KMS-11 (cell line): ENCODE measurements at regions not wholly inside any gene's neighbourhood (a gene's known extent, or its start where the extent isn't known, plus 50 kb on each side); places are given as distances from the start of the nearest gene placed in this dataset.
"Not testable (repeated sequence)": the region's sequence is repeated elsewhere in the genome, so short reads cannot be mapped to it uniquely, and the experiment has no call there.

Source experiments
- H2AFZ ChIP-seq: fragments of 200-600 bp; sonication (generic); 2 replicates; pipeline ENCODE4 v1.6.1; 2016; ENCODE audit warnings: antibody characterized with exemption, mixed run types, low read depth
- H3K27ac ChIP-seq: fragments of 200-600 bp; sonication (generic); 2 replicates; pipeline ENCODE4 v1.6.1; 2016; ENCODE audit warnings: mild to moderate bottlenecking, mixed run types
- H3K27me3 ChIP-seq: fragments of 200-600 bp; sonication (generic); 2 replicates; pipeline ENCODE4 v1.6.1; 2017; ENCODE audit warnings: mild to moderate bottlenecking, low read depth, mixed run types, moderate library complexity; ENCODE audit not compliant: insufficient read depth
- H3K36me3 ChIP-seq: fragments of 200-600 bp; sonication (generic); 2 replicates; pipeline ENCODE4 v1.6.1; 2017; ENCODE audit warnings: mild to moderate bottlenecking, mixed run types; ENCODE audit not compliant: insufficient read depth
- H3K4me1 ChIP-seq: fragments of 200-600 bp; sonication (generic); 2 replicates; pipeline ENCODE4 v1.6.1; 2016; ENCODE audit warnings: mild to moderate bottlenecking, low read depth, mixed run types; ENCODE audit not compliant: poor library complexity, severe bottlenecking
- H3K4me2 ChIP-seq: fragments of 200-600 bp; sonication (generic); 2 replicates; pipeline ENCODE4 v1.7.0; 2016; ENCODE audit warnings: mild to moderate bottlenecking, mixed run types
- H3K4me3 ChIP-seq: fragments of 200-600 bp; sonication (generic); IDR thresholded peaks from 2 replicates; pipeline ENCODE4 v1.6.1; 2017; ENCODE audit warnings: low read depth, low read length, mixed read lengths; ENCODE audit not compliant: insufficient read depth
- H3K79me2 ChIP-seq: fragments of 200-600 bp; sonication (generic); 2 replicates; pipeline ENCODE4 v1.6.1; 2016; ENCODE audit warnings: low read depth, mixed run types; ENCODE audit not compliant: insufficient read depth
- H3K9ac ChIP-seq: fragments of 200-600 bp; sonication (generic); 2 replicates; pipeline ENCODE4 v1.6.1; 2016; ENCODE audit warnings: mild to moderate bottlenecking, mixed run types
- H4K20me1 ChIP-seq: fragments of 200-600 bp; sonication (generic); 2 replicates; pipeline ENCODE4 v1.6.1; 2016; ENCODE audit warnings: mild to moderate bottlenecking, mixed run types; ENCODE audit not compliant: insufficient read depth
- CTCF ChIP-seq: fragments of 200-600 bp; sonication (generic); conservative IDR thresholded peaks from 2 replicates; pipeline ENCODE4 v1.6.1; 2017; ENCODE audit warnings: low read depth, mild to moderate bottlenecking, antibody characterized with exemption, low read length, moderate library complexity, mixed read lengths

GRCh38 chr19:23474172-23474571, 78.9 kb upstream of the ZNF91 start:
- H2AFZ ChIP-seq = no peak overlapping the region
- no peaks in the 10 kb centered on the region for H3K4me1 ChIP-seq
- H4K20me1 ChIP-seq = no peaks in the 10 kb centered on the region
- no peaks in the 10 kb centered on the region for H3K27me3 ChIP-seq
- no peak overlapping the region for H3K27ac ChIP-seq
- H3K9ac ChIP-seq = no peak overlapping the region
- no peak overlapping the region for H3K4me2 ChIP-seq
- TF ChIP-seq CTCF = no peak
- no peaks in the 10 kb centered on the region for H3K36me3 ChIP-seq
- no peak overlapping the region for H3K4me3 ChIP-seq
- no peaks in the 10 kb centered on the region for H3K79me2 ChIP-seq

GRCh38 chr19:23470873-23471545, 75.7 kb upstream of the ZNF91 start:
- Histone ChIP-seq H3K4me1 (no peaks in the 10 kb centered on the region), H3K36me3 (no peaks in the 10 kb centered on the region), H3K27me3 (peaks cover 4% of the 10 kb centered on the region; the same call in 1 of the 2 replicates), H3K4me2 (no peak overlapping the region), H3K79me2 (no peaks in the 10 kb centered on the region), H4K20me1 (no peaks in the 10 kb centered on the region), H2AFZ (no peak overlapping the region), H3K9ac (no peak overlapping the region), H3K27ac (no peak overlapping the region), H3K4me3 (no peak overlapping the region)
- TF ChIP-seq CTCF = no peak

- not testable (repeated sequence) for H3K9ac ChIP-seq, H4K20me1 ChIP-seq, H3K27me3 ChIP-seq, H3K79me2 ChIP-seq, H3K4me2 ChIP-seq, H3K36me3 ChIP-seq, H3K4me3 ChIP-seq, H2AFZ ChIP-seq, H3K4me1 ChIP-seq, H3K27ac ChIP-seq
Observed at GRCh38 chr19:23464349-23464748, 69.1 kb upstream of the ZNF91 start.

- Histone ChIP-seq H3K79me2 (no peaks in the 10 kb centered on the region), H2AFZ (no peak overlapping the region), H3K27me3 (no peaks in the 10 kb centered on the region), H3K36me3 (no peaks in the 10 kb centered on the region), H3K4me1 (no peaks in the 10 kb centered on the region), H4K20me1 (no peaks in the 10 kb centered on the region), H3K9ac (no peak overlapping the region), H3K4me2 (no peak overlapping the region), H3K27ac (no peak overlapping the region), H3K4me3 (no peak overlapping the region)
- TF ChIP-seq CTCF = no peak
Observed at GRCh38 chr19:23461120-23461519, 65.8 kb upstream of the ZNF91 start.

GRCh38 chr19:23460656-23461055, 65.4 kb upstream of the ZNF91 start:
- Histone ChIP-seq H4K20me1 (no peaks in the 10 kb centered on the region), H3K79me2 (no peaks in the 10 kb centered on the region), H3K27me3 (no peaks in the 10 kb centered on the region), H3K36me3 (no peaks in the 10 kb centered on the region), H3K9ac (no peak overlapping the region), H2AFZ (no peak overlapping the region), H3K27ac (no peak overlapping the region), H3K4me1 (no peaks in the 10 kb centered on the region), H3K4me3 (no peak overlapping the region), H3K4me2 (no peak overlapping the region)
- no peak for TF ChIP-seq CTCF
